ENCODE measurements at regions not wholly inside any gene's neighbourhood (a gene's known extent, or its start where the extent isn't known, plus 50 kb on each side); places are given as distances from the start of the nearest gene placed in this dataset.

GRCh38 chr2:153601812-153602211 is 123.2 kb upstream of the RPRM start:
- Histone ChIP-seq H3K4me1 (no peaks in the 10 kb centered on the region), H3K4me3 (no peak overlapping the region), H3K27me3 (no peaks in the 10 kb centered on the region), H3K36me3 (no peaks in the 10 kb centered on the region), H3K9me3 (no peaks in the 10 kb centered on the region), H3K27ac (no peak overlapping the region)
- ATAC-seq (no peak), DNase-seq (no peak)
- intact Hi-C loops (cut with DNase I) = no loop called here
- TF ChIP-seq, protein P1, sequence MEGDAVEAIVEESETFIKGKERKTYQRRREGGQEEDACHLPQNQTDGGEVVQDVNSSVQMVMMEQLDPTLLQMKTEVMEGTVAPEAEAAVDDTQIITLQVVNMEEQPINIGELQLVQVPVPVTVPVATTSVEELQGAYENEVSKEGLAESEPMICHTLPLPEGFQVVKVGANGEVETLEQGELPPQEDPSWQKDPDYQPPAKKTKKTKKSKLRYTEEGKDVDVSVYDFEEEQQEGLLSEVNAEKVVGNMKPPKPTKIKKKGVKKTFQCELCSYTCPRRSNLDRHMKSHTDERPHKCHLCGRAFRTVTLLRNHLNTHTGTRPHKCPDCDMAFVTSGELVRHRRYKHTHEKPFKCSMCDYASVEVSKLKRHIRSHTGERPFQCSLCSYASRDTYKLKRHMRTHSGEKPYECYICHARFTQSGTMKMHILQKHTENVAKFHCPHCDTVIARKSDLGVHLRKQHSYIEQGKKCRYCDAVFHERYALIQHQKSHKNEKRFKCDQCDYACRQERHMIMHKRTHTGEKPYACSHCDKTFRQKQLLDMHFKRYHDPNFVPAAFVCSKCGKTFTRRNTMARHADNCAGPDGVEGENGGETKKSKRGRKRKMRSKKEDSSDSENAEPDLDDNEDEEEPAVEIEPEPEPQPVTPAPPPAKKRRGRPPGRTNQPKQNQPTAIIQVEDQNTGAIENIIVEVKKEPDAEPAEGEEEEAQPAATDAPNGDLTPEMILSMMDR (IDR thresholded peaks at IDR 0.05) = no peak
- no peak for TF ChIP-seq POLR2A (IDR thresholded peaks at IDR 0.05)
- 51% methylated on average over 3 of the region's 3 CpGs for WGBS (ENCODE audit: insufficient coverage, low coverage, low lambda C conversion rate, missing lambda C conversion rate)

DNA sequence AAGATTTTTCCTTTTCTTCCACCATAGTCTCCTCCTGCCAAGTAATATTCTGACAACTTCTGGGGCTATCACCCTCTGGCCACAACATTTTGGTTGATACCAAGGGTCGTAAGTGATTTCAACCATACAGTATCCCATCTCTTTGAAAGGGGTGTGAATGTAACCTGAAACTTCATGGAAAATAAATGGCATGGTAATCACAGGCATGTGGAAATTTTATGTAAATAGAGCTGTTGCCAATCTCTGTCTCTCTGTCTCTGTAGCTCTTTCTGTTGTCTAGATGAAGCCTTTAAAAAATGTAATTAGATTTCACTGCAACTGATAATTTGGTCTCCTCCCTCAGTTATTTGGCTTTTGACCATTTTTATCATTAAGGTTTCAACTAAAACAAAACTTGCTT is 125.6 kb upstream of the RPRM start:
- H3K36me3 ChIP-seq = no peaks in the 10 kb centered on the region
- DNase-seq (no peak), ATAC-seq (no peak)
- H3K4me1 ChIP-seq = no peaks in the 10 kb centered on the region
- 64% methylated on average over 1 of the region's 1 CpG for WGBS (ENCODE audit: insufficient coverage, low coverage, low lambda C conversion rate, missing lambda C conversion rate)
- H3K27me3 ChIP-seq = no peaks in the 10 kb centered on the region
- no peak overlapping the region for H3K27ac ChIP-seq
- no peak overlapping the region for H3K4me3 ChIP-seq
- intact Hi-C loops (cut with DNase I) = no loop called here
- TF ChIP-seq, protein P1 (IDR thresholded peaks at IDR 0.05) = no peak
- no peak for TF ChIP-seq POLR2A (IDR thresholded peaks at IDR 0.05)
- H3K9me3 ChIP-seq = no peaks in the 10 kb centered on the region

DNA sequence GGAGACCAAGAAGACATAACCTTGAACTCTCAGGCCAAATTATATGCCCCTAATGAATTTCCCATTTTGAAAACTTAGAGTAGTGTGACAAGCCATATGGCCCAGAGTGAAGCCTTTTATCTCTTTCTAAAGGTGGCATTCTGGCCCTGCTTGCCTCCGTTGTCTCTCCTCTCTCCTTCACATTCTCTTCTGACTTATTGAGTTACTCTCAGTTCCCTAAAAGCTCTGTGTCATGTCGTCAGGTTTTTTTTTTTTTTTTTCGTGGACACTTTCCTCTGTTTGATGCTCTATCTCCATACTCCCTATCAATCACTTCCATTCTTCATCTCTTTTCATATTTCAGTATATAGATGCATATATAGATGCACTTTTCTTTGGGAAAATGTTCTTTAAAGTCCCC is 128.1 kb upstream of the RPRM start:
- no peak for DNase-seq
- no peak for ATAC-seq
- 18% methylated on average over 3 of the region's 3 CpGs for WGBS (ENCODE audit: insufficient coverage, low coverage, low lambda C conversion rate, missing lambda C conversion rate)
- no peaks in the 10 kb centered on the region for H3K4me1 ChIP-seq
- intact Hi-C loops (cut with DNase I) = no loop called here
- H3K4me3 ChIP-seq = no peak overlapping the region
- no peak overlapping the region for H3K27ac ChIP-seq
- no peaks in the 10 kb centered on the region for H3K36me3 ChIP-seq
- H3K9me3 ChIP-seq = no peaks in the 10 kb centered on the region
- no peaks in the 10 kb centered on the region for H3K27me3 ChIP-seq
- TF ChIP-seq POLR2A (IDR thresholded peaks at IDR 0.05) = no peak
- TF ChIP-seq, protein P1 (IDR thresholded peaks at IDR 0.05) = no peak

- Histone ChIP-seq H3K4me1 (no peaks in the 10 kb centered on the region), H3K9me3 (no peaks in the 10 kb centered on the region), H3K36me3 (no peaks in the 10 kb centered on the region), H3K27me3 (no peaks in the 10 kb centered on the region), H3K27ac (no peak overlapping the region), H3K4me3 (no peak overlapping the region)
- intact Hi-C loops (cut with DNase I) = no loop called here
- WGBS (ENCODE audit: insufficient coverage, low coverage, low lambda C conversion rate, missing lambda C conversion rate) = 60% methylated on average over 4 of the region's 4 CpGs
- ATAC-seq (no peak), DNase-seq (no peak)
- TF ChIP-seq, protein P1 (IDR thresholded peaks at IDR 0.05) = no peak
- no peak for TF ChIP-seq POLR2A (IDR thresholded peaks at IDR 0.05)
These were observed 143.7 kb upstream of the RPRM start for GRCh38 chr2:153622285-153622684.

DNA sequence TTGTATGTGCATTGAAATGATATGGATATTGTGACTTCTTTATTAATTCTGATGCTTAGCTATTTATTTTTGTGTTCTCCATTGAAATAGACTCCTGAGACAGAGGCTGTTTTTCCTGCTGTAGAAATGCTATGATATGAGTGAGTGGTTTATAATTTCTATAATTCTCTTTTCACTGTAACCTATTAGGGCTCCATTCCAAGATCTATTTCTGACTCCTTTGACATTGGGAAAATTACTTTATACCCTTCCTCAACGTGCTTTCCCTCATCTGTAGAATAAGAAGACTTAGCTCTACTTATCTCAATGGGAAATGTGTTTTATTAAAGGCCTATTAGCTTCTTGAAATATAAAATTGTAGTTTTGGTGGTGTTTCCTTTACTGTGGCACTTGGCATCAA is 144.5 kb upstream of the RPRM start:
- no peak for ATAC-seq
- intact Hi-C loops (cut with DNase I) = no loop called here
- Histone ChIP-seq H3K4me3 (no peak overlapping the region), H3K4me1 (no peaks in the 10 kb centered on the region), H3K36me3 (no peaks in the 10 kb centered on the region), H3K9me3 (no peaks in the 10 kb centered on the region), H3K27ac (no peak overlapping the region), H3K27me3 (no peaks in the 10 kb centered on the region)
- TF ChIP-seq, protein P1 (IDR thresholded peaks at IDR 0.05) = no peak
- no peak for TF ChIP-seq POLR2A (IDR thresholded peaks at IDR 0.05)
- DNase-seq = no peak
- 8% methylated on average over 1 of the region's 1 CpG for WGBS (ENCODE audit: insufficient coverage, low coverage, low lambda C conversion rate, missing lambda C conversion rate)

Data from right lobe of liver (tissue), 6 donors.